GM19043 (cell line): ENCODE measurements at regions not wholly inside any gene's neighbourhood (a gene's known extent, or its start where the extent isn't known, plus 50 kb on each side); places are given as distances from the start of the nearest gene placed in this dataset.
"Not testable (repeated sequence)": the region's sequence is repeated elsewhere in the genome, so short reads cannot be mapped to it uniquely, and the experiment has no call there.

Source experiments
- ATAC-seq: cut with Tn5 transposase; IDR thresholded peaks from one replicate; pipeline ENCODE4 v1.9.1; 2021; ENCODE audit warnings: low read depth; ENCODE audit not compliant: unreplicated experiment

GRCh38 chr10:60525716-60526585, 136.3 kb upstream of the ANK3 start:
- ATAC-seq, result no peak

DNA sequence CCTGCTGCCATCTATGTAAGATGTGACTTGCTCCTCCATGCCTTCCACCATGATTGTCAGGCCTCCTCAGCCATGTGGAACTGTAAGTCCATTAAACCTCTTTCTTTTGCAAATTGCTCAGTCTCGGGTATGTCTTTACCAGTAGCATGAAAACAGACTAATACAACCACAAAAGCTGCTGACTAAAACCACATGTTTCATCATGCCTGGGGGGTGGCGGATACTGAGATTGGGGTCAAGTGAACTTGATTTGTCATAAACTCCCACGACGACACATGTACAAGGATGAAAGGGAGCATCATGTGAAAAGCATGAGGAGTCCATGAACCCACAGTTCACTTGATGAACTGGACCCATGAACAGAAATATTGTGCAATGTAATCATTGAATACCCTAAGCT, 134.9 kb upstream of the ANK3 start:
- ATAC-seq, result no peak

GRCh38 chr10:60523371-60523770, 133.7 kb upstream of the ANK3 start:
- not testable (repeated sequence) for ATAC-seq

DNA sequence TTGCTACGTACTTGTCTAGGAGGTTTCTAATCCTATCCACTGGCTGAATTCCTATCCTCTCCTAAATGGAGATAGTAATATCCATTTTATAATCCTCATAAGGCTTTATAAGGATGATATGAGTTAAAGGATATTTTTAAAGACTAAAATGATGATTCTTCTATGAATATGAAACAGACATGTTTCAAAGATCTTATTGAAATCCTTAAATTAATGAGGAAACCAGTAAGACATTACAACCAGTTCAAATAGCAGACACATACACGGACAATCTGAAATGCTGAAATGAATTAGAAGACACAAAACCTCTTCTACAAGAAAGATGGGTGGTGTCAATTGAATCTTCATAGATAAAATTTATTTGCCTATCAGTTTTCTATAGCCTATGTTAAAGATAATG, 132.9 kb upstream of the ANK3 start:
- no peak for ATAC-seq

DNA sequence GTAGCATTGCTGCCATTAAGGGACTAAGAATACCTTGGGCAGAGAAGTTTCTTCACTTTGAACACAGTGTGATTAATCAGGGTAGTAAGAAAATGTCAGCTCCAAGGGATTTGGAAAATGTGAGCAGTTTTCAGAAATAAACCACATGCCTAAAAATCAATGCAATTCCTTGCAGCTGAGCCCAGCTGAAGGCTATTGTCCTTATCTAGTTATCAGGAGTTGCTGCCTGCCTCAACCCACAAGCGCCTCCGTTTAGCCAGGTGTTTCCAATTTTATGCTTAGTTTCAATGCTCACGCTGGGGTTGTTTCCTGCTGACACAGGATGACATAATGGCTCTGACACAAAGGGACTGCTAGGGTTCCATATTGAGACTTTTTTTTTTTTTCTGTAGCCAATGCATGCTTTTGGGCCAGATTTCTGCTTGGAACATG, 132.3 kb upstream of the ANK3 start:
- ATAC-seq, result no peak

DNA sequence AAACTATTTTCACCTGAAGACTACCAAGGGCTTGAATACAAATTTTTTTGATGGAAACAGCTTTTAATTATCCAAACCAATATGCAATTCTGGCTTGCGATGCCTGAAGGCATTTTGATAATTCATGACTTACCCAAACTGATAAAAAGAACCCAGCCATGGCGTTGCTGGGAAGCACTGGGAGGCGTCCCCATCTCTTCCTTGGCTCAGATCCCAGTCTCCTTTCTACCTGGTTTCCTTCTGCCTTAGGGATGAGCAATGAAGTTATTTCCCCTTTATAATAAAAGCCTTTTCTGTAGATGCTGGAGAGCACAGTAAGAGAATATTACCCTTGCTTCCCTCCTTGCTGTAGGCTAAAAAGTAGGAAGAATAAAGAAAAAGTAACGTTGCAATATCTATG, 129.1 kb upstream of the ANK3 start:
- ATAC-seq, result no peak

- no peak for ATAC-seq
Observed at GRCh38 chr10:60517805-60518204, 128.1 kb upstream of the ANK3 start.

- no peak for ATAC-seq
Observed at GRCh38 chr10:60513281-60513680, 123.6 kb upstream of the ANK3 start.

- ATAC-seq, result no peak
Observed at GRCh38 chr10:60511477-60512229, 122.0 kb upstream of the ANK3 start.

- ATAC-seq, result no peak
Observed at GRCh38 chr10:60508831-60509230, 119.2 kb upstream of the ANK3 start.

- ATAC-seq, result no peak
Observed at GRCh38 chr10:60508037-60508436, 118.4 kb upstream of the ANK3 start.

GRCh38 chr10:60502621-60503020, 112.9 kb upstream of the ANK3 start:
- ATAC-seq, result no peak

DNA sequence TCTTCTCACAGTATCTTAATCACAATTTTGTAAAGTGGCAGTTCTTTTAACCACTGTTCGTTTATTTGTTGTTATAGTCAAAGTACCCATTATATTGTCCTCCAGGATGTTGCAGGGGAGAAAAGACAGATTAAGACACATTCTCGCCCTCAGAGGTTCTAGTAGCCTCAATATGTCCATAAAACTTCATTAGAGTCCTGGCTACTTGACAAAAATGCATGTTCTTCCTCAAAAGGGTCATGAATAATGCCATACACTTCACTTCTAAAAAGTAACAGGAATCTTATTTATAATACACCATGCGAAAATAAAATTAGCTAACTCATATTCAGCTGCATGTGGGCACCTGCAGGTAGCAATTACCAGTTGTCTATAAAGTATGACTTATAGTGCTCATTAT, 109.3 kb upstream of the ANK3 start:
- no peak for ATAC-seq

DNA sequence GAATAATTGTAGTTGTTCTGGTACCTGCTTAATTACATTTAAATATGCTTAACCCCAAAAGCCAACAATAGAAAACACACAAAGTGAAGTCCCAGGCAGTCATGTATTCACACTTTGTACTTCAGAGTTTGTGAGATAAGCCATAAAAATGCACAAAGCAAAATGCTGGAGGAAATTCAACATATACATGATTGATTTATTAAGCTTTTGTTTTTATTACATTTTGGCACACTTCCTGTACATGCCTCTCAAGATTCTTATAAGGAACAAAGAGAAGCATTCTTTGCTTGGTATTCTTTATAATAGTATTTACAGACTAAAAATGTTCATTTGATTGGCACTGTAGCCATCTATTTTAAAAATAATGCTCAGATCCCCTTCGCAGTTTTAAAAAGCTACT, 107.7 kb upstream of the ANK3 start:
- no peak for ATAC-seq

DNA sequence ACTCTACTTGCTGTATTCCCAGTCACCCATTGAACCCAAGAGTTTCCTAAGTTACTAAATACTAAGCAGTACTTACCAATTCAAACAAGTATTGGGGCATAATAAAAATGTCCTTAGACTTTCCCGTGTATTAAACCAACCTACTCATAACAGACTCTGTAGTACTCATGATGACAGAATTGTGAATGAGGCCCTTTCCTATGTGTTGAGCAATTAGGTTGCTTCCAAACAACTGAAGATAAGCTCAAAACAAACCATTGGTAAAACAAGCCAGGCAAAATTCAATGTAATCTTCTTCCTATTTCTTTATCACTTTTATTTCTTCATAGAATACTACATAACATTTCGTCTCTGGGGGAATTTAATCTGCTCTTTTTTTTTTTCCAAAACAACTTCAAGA, 106.5 kb upstream of the ANK3 start:
- no peak for ATAC-seq

DNA sequence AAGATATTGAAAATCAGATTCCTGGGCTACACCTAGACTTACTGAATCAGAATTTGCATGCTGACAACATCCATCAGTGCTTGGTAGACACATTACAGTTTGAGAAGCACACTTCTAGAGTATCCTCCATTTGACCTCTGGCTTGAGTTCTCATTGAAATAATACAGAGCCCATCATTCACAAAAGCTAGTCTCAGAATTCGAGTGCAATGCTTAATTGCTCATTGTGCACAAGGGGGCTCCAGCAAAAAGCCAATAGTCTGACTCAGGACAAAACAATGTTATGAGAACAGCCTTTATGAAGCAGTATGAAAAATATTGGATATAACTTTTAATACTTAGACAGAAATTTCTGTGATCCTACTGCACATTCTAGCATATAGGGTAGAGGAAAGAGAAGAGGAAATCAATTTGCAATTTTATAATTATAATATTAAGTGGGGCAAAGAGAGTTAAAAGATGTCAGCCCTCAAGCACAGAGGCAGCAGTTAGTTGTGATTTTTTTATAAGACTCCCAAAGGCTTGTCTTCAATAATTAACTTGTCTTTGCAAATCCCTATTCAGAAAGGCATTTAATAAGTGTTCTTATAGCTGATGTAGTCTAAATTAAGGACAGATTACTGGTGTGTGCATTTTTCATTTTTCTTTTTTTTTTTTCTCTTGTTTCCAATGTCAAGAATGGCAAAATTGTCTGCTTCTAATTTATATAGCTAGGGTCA, 105.8 kb upstream of the ANK3 start:
- ATAC-seq, result no peak

DNA sequence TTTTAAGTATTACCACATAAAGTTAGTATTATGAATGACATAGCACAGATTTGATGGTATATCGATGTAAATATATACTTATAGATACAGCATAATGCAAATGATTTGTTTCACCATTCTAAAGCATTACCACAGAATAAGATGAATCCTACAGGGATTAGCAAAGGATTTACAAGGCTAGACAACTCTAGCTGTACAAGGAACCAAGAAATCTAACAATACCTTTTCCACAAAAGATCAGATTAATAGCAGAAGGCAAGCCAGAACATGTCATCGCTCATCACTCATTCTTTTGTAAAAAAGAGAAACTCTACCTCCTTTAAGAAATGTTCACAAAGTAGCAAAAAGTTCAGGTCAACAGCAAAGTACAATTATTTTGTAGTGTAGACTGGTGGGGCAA, 105.1 kb upstream of the ANK3 start:
- ATAC-seq, result no peak

GRCh38 chr10:60491162-60491561, 101.5 kb upstream of the ANK3 start:
- no peak for ATAC-seq

GRCh38 chr10:60490013-60490412, 100.3 kb upstream of the ANK3 start:
- no peak for ATAC-seq

GRCh38 chr10:60488111-60488669, 98.5 kb upstream of the ANK3 start:
- no peak for ATAC-seq

- no peak for ATAC-seq
Observed at GRCh38 chr10:60487543-60487942, 97.9 kb upstream of the ANK3 start.
